ENCODE measurements at regions not wholly inside any gene's neighbourhood (a gene's known extent, or its start where the extent isn't known, plus 50 kb on each side); places are given as distances from the start of the nearest gene placed in this dataset.

- no peak overlapping the region for H3K9ac ChIP-seq (ENCODE audit: insufficient read depth, low read length, poor library complexity, severe bottlenecking)
- Mint-ChIP-seq H3K9me3 (peaks cover 0 to 14% (median 2%) of the 10 kb centered on the region in 7 donors), H3K4me1 (no peaks in the 10 kb centered on the region), H3K27ac (no peak overlapping the region), H3K4me3 (no peak overlapping the region), H3K27me3 (ENCODE audit: low read depth in 3 of 3) (no peaks in the 10 kb centered on the region), H3K36me3 (no peaks in the 10 kb centered on the region)
- H3K36me3 ChIP-seq (replicated peaks in 1 of 2; ENCODE audit: control insufficient read depth in 1 of 2, insufficient read depth in 2 of 2, low read length in 2 of 2): no peaks in the 10 kb centered on the region
- 60% methylated on average over 1 of the region's 2 CpGs for WGBS (ENCODE audit: insufficient coverage)
- no peak for TF ChIP-seq CTCF (IDR thresholded peaks at IDR 0.05)
- no peak overlapping the region for H3K27ac ChIP-seq (ENCODE audit: low read depth in 1 of 2, low read length in 2 of 2)
- no peaks in the 10 kb centered on the region for H3K79me2 ChIP-seq (ENCODE audit: insufficient read depth, low read length)
- intact Hi-C loops (cut with micrococcal nuclease): no loop called here
- no peaks in the 10 kb centered on the region for H4K20me1 ChIP-seq (ENCODE audit: insufficient read depth, low read length)
- no peak for DNase-seq
- H3K9me3 ChIP-seq (replicated peaks in 1 of 2; ENCODE audit: control insufficient read depth in 1 of 2, insufficient read depth in 1 of 2, low read length in 2 of 2): peaks cover 0 to 5% of the 10 kb centered on the region in 2 donors
- no peaks in the 10 kb centered on the region for H3K4me1 ChIP-seq (ENCODE audit: control insufficient read depth in 1 of 2, insufficient read depth in 2 of 2, low read length in 2 of 2)
- H2AFZ ChIP-seq (ENCODE audit: insufficient read depth, low read depth, low read length, poor library complexity, severe bottlenecking): no peak overlapping the region
- no peaks in the 10 kb centered on the region for H3K27me3 ChIP-seq (ENCODE audit: control insufficient read depth in 2 of 2, insufficient read depth in 2 of 2, low read length in 2 of 2)
- H3K4me3 ChIP-seq (replicated peaks in 1 of 3; ENCODE audit: low read depth in 2 of 3, low read length in 3 of 3): no peak overlapping the region
- H3K4me2 ChIP-seq (replicated peaks; ENCODE audit: extremely low read depth, low read length, poor library complexity, severe bottlenecking): no peak overlapping the region
Observed at GRCh38 chr12:30138483-30138882, 354.7 kb upstream of the TMTC1 start.

GRCh38 chr12:30136696-30137095, 353.0 kb upstream of the TMTC1 start:
- Mint-ChIP-seq H3K4me1 (no peaks in the 10 kb centered on the region), H3K27me3 (ENCODE audit: low read depth in 3 of 3) (no peaks in the 10 kb centered on the region), H3K4me3 (no peak overlapping the region), H3K9me3 (peaks cover 0 to 16% (median 2%) of the 10 kb centered on the region in 7 donors), H3K27ac (no peak overlapping the region), H3K36me3 (no peaks in the 10 kb centered on the region)
- Histone ChIP-seq H3K4me3 (replicated peaks in 1 of 3; ENCODE audit: low read depth in 2 of 3, low read length in 3 of 3) (no peak overlapping the region), H2AFZ (ENCODE audit: insufficient read depth, low read depth, low read length, poor library complexity, severe bottlenecking) (no peak overlapping the region), H3K27ac (ENCODE audit: low read depth in 1 of 2, low read length in 2 of 2) (no peak overlapping the region), H3K9me3 (replicated peaks in 1 of 2; ENCODE audit: control insufficient read depth in 1 of 2, insufficient read depth in 1 of 2, low read length in 2 of 2) (peaks cover 0 to 5% of the 10 kb centered on the region in 2 donors), H3K36me3 (replicated peaks in 1 of 2; ENCODE audit: control insufficient read depth in 1 of 2, insufficient read depth in 2 of 2, low read length in 2 of 2) (no peaks in the 10 kb centered on the region), H3K79me2 (ENCODE audit: insufficient read depth, low read length) (no peaks in the 10 kb centered on the region), H3K4me1 (ENCODE audit: control insufficient read depth in 1 of 2, insufficient read depth in 2 of 2, low read length in 2 of 2) (no peaks in the 10 kb centered on the region), H3K9ac (ENCODE audit: insufficient read depth, low read length, poor library complexity, severe bottlenecking) (no peak overlapping the region), H4K20me1 (ENCODE audit: insufficient read depth, low read length) (no peaks in the 10 kb centered on the region), H3K4me2 (replicated peaks; ENCODE audit: extremely low read depth, low read length, poor library complexity, severe bottlenecking) (no peak overlapping the region), H3K27me3 (ENCODE audit: control insufficient read depth in 2 of 2, insufficient read depth in 2 of 2, low read length in 2 of 2) (no peaks in the 10 kb centered on the region)
- no peak for DNase-seq
- no peak for TF ChIP-seq CTCF (IDR thresholded peaks at IDR 0.05)
- intact Hi-C loops (cut with micrococcal nuclease): no loop called here
- WGBS (ENCODE audit: insufficient coverage): no CpG with 5 or more reads among the region's 2 CpGs
